GM12872 (cell line): ENCODE measurements at regions not wholly inside any gene's neighbourhood (a gene's known extent, or its start where the extent isn't known, plus 50 kb on each side); places are given as distances from the start of the nearest gene placed in this dataset.

Source experiments
- TF ChIP-seq, protein P1 (sequence below): IDR thresholded peaks from 3 replicates; pipeline ENCODE4 v1.5.1; 2011; ENCODE audit warnings: low read depth, mild to moderate bottlenecking, low read length, moderate library complexity; ENCODE audit not compliant: insufficient read depth

DNA sequence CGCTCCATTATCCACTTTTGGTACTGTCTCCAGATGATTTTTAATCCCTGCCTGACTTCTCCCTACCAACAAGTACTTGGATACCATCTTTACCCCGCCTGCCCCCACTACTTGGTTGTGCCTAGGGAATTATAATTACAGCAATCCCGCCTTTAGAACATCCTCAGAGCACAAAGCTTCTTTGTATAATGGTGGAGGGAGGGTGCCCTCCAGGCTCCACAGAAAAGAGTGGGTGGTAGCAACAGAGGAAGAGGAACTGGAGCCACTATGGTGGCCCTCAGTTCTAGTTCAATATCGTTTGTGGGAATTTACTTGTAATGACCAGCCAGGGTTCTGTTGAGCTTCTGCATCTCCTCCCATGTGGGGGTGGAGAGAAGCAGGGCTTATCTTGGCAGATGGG, 79.0 kb upstream of the RNF38 start:
- TF ChIP-seq, protein P1, sequence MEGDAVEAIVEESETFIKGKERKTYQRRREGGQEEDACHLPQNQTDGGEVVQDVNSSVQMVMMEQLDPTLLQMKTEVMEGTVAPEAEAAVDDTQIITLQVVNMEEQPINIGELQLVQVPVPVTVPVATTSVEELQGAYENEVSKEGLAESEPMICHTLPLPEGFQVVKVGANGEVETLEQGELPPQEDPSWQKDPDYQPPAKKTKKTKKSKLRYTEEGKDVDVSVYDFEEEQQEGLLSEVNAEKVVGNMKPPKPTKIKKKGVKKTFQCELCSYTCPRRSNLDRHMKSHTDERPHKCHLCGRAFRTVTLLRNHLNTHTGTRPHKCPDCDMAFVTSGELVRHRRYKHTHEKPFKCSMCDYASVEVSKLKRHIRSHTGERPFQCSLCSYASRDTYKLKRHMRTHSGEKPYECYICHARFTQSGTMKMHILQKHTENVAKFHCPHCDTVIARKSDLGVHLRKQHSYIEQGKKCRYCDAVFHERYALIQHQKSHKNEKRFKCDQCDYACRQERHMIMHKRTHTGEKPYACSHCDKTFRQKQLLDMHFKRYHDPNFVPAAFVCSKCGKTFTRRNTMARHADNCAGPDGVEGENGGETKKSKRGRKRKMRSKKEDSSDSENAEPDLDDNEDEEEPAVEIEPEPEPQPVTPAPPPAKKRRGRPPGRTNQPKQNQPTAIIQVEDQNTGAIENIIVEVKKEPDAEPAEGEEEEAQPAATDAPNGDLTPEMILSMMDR = no peak

DNA sequence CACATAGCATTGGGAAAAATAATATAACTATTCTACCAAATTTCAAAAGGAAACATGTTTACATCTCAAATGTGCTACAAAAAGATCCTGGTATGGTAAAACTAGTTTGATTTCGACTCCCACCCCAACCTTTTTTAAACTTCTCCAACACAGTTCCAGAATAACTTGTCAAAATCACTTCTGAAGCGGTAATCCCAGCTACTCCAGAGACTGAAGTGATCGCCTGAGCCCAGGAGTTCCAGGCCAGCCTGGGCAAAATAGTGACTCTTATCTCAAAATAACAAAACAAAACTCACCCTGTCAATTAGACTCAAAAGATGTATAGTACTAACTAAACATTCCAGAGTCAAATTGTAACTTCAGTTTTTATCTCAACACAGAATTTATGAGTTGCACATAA, 71.3 kb upstream of the RNF38 start:
- TF ChIP-seq, protein P1 = no peak

DNA sequence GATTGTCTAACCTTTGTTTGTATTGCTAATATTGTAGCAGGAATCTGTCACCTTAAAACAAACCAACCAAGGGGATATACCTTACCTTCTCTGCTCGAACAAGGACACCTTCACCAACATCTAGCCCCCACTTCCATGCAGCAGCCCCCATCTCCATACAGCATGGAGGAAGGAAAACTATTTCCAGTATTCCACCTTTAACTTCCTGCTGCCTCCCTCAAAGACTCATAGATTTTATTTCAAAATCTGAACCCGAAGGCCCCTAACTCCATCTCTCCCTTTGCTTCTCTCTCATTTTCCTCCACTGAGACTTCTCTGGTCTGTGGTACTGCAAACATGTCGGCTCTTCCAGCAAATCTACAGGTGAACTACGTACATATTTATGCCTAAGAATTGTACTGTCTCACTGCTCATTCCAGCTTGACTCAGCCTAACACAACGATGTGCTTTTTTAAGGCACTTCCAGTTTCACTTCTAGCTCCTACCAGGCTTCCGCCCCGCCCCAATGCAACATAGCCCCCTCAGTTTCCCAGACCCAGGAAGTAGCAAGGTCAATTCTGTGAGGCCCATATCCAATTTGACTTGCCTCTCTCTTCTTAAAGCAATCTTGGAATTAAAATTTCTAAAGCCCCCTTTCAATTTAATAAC, 70.7 kb upstream of the RNF38 start:
- TF ChIP-seq, protein P1 = no peak

DNA sequence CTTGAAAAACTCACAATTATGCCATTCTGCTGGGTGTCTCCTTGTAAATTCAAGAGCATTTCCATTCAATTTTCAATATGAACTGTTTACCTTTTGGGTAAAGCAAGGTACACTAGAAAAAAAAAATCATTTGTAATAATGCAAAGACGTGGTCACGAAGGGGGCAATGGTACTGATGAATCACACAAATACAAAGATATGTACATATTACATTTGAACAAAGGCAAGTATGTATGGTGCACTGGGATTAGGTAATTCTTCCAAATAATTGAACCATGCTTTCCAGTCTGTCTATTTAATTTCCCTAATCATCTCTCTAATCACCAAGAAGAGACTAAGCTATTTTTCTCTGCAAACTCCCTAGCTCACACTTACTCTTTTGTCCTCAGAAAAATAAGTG, 63.4 kb upstream of the RNF38 start:
- TF ChIP-seq, protein P1 = no peak

DNA sequence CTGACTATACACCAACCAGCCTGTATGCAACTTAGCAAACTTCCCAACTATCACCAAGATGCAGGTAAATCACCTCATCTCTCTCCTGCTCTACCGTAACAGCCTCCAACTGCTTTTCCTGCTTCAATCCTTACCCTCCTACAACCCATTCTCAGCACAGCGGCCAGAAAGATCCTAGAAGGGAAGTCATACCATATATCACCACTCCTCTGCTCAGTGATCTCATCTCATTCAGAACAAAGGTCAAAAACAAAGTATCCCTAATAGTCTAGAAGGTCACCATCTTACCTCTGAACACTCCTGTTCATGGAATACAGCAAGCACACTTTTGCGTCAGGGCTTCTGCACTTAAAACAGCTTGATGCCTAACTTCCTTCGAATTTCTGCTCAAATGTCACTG, 62.2 kb upstream of the RNF38 start:
- TF ChIP-seq, protein P1 = no peak

DNA sequence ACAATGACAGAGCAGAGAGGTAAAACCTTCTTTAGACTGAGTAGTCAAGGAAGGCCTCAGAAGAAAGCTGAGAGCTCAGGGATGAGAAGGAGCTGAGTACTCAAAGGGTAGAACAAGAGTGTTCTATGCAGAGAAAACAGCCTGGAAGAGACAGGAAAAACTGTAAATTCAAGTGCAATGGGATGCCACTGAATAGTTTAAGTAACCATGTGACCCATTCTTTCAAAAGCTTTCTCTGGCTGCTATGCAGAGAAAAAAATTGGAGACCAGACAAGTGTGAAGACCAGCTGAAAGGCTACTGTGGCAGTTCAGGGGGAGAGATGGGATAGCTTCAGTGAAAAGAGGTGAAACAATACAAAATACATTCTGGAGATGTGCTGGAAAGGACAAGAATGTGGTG, 61.3 kb upstream of the RNF38 start:
- TF ChIP-seq, protein P1 = no peak

DNA sequence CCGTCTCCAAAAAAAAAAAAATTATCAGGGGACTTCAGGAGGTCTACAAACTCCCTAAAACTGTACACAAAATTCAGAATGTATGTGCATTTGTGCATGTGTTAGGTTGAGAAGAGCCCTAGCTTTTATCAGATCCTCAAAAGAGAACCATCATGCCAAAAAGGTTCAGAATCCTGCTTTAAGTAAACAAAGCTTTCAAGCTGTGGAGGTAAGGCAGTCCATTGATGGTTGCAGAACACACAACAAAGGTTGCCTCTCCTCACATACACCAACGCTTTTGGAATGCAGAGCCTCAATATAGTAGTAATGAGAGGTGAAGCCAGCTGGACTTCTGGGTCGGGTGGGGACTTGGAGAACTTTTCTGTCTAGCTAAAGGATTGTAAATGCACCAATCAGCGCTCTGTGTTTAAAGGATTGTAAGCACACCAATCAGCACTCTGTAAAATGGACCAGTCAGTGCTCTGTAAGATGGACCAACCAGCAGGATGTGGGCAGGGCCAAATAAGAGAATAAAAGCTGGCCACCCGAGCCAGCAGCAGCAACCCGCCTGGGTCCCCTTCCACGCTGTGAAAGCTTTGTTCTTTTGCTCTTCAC, 57.9 kb upstream of the RNF38 start:
- TF ChIP-seq, protein P1 = no peak
